ENCODE measurements at regions not wholly inside any gene's neighbourhood (a gene's known extent, or its start where the extent isn't known, plus 50 kb on each side); places are given as distances from the start of the nearest gene placed in this dataset.
"Not testable (repeated sequence)": the region's sequence is repeated elsewhere in the genome, so short reads cannot be mapped to it uniquely, and the experiment has no call there.

DNA sequence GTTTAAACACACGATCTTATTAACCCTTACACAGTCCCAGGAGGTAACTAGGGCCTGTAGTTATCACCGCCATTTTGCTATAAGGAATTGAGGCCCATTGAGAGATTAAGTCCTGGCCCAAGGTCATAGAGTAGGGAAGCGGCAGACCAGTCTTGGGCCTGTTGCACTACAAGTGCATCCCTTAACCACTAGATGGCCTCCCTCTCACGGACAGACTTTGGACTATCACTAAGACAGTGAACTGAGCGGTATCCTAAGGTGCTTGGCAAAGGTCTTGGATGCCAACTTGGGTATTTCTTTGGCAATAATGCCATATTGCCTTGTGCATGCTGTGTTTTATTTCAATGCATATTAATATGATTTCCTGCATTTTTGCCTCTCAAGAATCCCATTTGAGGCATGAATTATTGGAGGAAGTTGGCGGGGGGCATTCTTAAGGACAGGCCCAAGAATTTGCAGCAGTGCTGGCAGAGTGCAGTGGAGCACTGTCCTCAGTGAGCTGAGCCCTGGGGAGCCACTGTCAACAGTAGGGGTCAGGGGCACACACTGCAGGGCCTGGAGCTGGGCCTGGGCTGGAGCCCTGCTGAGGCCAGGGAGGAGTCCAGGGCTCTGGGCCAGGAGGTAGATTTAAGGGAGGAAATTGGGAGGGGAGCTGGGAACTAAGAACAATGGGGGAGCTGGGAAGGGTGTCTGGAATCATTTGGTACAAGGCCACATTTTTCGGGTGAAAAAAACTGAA, 147.4 kb downstream of the SMIM20 start:
- peak; percentile 97 for ATAC-seq
- no peak for TF ChIP-seq ZFP30 (CRISPR knock-in tag; IDR thresholded peaks at IDR 0.05)
- TF ChIP-seq, protein P1, sequence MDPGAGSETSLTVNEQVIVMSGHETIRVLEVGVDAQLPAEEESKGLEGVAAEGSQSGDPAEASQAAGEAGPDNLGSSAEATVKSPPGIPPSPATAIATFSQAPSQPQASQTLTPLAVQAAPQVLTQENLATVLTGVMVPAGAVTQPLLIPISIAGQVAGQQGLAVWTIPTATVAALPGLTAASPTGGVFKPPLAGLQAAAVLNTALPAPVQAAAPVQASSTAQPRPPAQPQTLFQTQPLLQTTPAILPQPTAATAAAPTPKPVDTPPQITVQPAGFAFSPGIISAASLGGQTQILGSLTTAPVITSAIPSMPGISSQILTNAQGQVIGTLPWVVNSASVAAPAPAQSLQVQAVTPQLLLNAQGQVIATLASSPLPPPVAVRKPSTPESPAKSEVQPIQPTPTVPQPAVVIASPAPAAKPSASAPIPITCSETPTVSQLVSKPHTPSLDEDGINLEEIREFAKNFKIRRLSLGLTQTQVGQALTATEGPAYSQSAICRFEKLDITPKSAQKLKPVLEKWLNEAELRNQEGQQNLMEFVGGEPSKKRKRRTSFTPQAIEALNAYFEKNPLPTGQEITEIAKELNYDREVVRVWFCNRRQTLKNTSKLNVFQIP (CRISPR knock-in tag; IDR thresholded peaks at IDR 0.05; ENCODE audit: borderline replicate concordance, low read depth): no peak
- no peak for TF ChIP-seq OSR1 (CRISPR knock-in tag; IDR thresholded peaks at IDR 0.05)

DNA sequence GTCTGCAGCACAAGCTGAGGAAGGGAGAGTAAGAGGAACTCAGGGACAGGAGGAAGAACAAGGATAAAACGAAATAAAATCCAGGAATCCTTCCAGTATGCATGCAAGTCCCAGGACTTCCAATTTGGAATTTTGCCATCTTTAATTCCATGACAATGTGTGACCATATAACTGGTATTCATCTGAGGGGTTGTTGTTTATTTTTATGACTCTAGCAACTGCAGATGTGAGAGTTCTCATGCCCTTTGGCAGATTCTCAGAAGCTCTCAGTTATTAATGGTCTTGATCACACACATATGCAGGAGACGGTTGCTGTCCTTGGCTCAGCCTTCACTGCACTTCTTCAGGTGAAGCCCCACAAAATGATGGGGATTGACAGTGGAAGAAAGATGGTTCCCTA, 148.2 kb downstream of the SMIM20 start:
- no peak for ATAC-seq
- TF ChIP-seq SNAI2 (CRISPR knock-in tag; IDR thresholded peaks at IDR 0.05): no peak
- TF ChIP-seq, protein P2, sequence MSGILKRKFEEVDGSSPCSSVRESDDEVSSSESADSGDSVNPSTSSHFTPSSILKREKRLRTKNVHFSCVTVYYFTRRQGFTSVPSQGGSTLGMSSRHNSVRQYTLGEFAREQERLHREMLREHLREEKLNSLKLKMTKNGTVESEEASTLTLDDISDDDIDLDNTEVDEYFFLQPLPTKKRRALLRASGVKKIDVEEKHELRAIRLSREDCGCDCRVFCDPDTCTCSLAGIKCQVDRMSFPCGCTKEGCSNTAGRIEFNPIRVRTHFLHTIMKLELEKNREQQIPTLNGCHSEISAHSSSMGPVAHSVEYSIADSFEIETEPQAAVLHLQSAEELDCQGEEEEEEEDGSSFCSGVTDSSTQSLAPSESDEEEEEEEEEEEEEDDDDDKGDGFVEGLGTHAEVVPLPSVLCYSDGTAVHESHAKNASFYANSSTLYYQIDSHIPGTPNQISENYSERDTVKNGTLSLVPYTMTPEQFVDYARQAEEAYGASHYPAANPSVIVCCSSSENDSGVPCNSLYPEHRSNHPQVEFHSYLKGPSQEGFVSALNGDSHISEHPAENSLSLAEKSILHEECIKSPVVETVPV (CRISPR knock-in tag; IDR thresholded peaks at IDR 0.05): no peak
- TF ChIP-seq PPARA (CRISPR knock-in tag; IDR thresholded peaks at IDR 0.05; ENCODE audit: borderline replicate concordance): no peak
- no peak for TF ChIP-seq GLIS3 (CRISPR knock-in tag; IDR thresholded peaks at IDR 0.05)
- TF ChIP-seq TOX (CRISPR knock-in tag; IDR thresholded peaks at IDR 0.05; ENCODE audit: borderline replicate concordance): no peak
- no peak for TF ChIP-seq TCF4 (CRISPR knock-in tag; IDR thresholded peaks at IDR 0.05; ENCODE audit: borderline replicate concordance)
- TF ChIP-seq CSDC2 (CRISPR knock-in tag; IDR thresholded peaks at IDR 0.05): no peak
- TF ChIP-seq OSR1 (CRISPR knock-in tag; IDR thresholded peaks at IDR 0.05): no peak
- TF ChIP-seq ZFP3 (CRISPR knock-in tag; IDR thresholded peaks at IDR 0.05): no peak
- no peak for TF ChIP-seq ZNF70 (CRISPR knock-in tag; IDR thresholded peaks at IDR 0.05)
- no peak for TF ChIP-seq ARNTL (CRISPR knock-in tag; IDR thresholded peaks at IDR 0.05; ENCODE audit: borderline replicate concordance, low read depth)
- no peak for TF ChIP-seq RARB (CRISPR knock-in tag; IDR thresholded peaks at IDR 0.05)
- TF ChIP-seq, protein P3, sequence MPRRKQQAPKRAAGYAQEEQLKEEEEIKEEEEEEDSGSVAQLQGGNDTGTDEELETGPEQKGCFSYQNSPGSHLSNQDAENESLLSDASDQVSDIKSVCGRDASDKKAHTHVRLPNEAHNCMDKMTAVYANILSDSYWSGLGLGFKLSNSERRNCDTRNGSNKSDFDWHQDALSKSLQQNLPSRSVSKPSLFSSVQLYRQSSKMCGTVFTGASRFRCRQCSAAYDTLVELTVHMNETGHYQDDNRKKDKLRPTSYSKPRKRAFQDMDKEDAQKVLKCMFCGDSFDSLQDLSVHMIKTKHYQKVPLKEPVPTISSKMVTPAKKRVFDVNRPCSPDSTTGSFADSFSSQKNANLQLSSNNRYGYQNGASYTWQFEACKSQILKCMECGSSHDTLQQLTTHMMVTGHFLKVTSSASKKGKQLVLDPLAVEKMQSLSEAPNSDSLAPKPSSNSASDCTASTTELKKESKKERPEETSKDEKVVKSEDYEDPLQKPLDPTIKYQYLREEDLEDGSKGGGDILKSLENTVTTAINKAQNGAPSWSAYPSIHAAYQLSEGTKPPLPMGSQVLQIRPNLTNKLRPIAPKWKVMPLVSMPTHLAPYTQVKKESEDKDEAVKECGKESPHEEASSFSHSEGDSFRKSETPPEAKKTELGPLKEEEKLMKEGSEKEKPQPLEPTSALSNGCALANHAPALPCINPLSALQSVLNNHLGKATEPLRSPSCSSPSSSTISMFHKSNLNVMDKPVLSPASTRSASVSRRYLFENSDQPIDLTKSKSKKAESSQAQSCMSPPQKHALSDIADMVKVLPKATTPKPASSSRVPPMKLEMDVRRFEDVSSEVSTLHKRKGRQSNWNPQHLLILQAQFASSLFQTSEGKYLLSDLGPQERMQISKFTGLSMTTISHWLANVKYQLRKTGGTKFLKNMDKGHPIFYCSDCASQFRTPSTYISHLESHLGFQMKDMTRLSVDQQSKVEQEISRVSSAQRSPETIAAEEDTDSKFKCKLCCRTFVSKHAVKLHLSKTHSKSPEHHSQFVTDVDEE (CRISPR knock-in tag; IDR thresholded peaks at IDR 0.05): no peak
- TF ChIP-seq BACH2 (CRISPR knock-in tag; IDR thresholded peaks at IDR 0.05; ENCODE audit: borderline replicate concordance): no peak
- no peak for TF ChIP-seq ZFP30 (CRISPR knock-in tag; IDR thresholded peaks at IDR 0.05)
- TF ChIP-seq, protein P4, sequence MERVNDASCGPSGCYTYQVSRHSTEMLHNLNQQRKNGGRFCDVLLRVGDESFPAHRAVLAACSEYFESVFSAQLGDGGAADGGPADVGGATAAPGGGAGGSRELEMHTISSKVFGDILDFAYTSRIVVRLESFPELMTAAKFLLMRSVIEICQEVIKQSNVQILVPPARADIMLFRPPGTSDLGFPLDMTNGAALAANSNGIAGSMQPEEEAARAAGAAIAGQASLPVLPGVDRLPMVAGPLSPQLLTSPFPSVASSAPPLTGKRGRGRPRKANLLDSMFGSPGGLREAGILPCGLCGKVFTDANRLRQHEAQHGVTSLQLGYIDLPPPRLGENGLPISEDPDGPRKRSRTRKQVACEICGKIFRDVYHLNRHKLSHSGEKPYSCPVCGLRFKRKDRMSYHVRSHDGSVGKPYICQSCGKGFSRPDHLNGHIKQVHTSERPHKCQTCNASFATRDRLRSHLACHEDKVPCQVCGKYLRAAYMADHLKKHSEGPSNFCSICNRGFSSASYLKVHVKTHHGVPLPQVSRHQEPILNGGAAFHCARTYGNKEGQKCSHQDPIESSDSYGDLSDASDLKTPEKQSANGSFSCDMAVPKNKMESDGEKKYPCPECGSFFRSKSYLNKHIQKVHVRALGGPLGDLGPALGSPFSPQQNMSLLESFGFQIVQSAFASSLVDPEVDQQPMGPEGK (CRISPR knock-in tag; IDR thresholded peaks at IDR 0.05; ENCODE audit: borderline replicate concordance): no peak

DNA sequence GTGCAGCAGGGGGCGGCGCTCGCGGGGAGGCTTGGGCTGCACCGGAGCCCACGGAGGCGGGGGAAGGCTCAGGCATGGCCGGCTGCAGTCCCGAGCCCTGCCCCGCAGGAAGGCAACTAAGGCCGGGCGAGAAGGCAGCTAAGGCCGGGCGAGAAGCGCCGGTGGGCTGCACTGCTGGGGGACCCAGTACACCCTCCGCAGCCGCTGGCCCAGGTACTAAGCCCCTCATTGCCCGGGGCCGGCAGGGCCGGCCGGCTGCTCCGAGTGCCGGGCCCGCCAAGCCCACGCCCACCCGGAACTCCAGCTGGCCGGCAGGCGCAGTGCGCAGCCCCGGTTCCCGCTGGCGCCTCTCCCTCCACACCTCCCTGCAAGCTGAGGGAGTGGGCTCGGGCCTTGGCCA, 150.0 kb downstream of the SMIM20 start:
- not testable (repeated sequence) for ATAC-seq

DNA sequence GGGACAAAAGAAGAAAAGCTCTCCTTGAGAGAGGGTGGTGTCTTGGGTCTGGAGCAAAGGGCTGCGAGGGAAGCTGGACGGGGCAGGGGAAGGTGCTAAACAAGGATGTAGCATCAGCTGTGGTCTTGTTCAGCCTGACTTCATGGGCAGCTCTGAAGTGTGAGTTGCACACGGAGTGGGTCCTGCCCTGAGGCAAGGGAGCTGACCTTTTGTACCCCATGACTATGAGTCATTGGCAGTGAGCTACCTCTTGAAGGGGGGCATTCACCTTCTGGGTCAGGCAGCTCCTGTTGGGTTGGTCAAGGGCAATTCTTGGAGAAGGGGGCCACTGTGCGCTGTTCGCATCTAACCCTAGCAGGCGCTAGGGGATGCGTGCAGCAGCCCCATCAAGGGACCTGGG, 151.8 kb downstream of the SMIM20 start:
- ATAC-seq: no peak
- TF ChIP-seq ZNF70 (CRISPR knock-in tag; IDR thresholded peaks at IDR 0.05): no peak
- TF ChIP-seq, protein P1 (CRISPR knock-in tag; IDR thresholded peaks at IDR 0.05; ENCODE audit: borderline replicate concordance, low read depth): no peak
- TF ChIP-seq OSR1 (CRISPR knock-in tag; IDR thresholded peaks at IDR 0.05): no peak
- no peak for TF ChIP-seq ZFP30 (CRISPR knock-in tag; IDR thresholded peaks at IDR 0.05)
- no peak for TF ChIP-seq CSDC2 (CRISPR knock-in tag; IDR thresholded peaks at IDR 0.05)
- no peak for TF ChIP-seq SNAI2 (CRISPR knock-in tag; IDR thresholded peaks at IDR 0.05)
- no peak for TF ChIP-seq GLIS3 (CRISPR knock-in tag; IDR thresholded peaks at IDR 0.05)
- no peak for TF ChIP-seq BACH2 (CRISPR knock-in tag; IDR thresholded peaks at IDR 0.05; ENCODE audit: borderline replicate concordance)
- TF ChIP-seq ESRRG (CRISPR knock-in tag; IDR thresholded peaks at IDR 0.05): no peak
- TF ChIP-seq, protein P4 (CRISPR knock-in tag; IDR thresholded peaks at IDR 0.05; ENCODE audit: borderline replicate concordance): no peak
- TF ChIP-seq, protein P3 (CRISPR knock-in tag; IDR thresholded peaks at IDR 0.05): no peak
